LNCAP (cell line): ENCODE measurements at regions not wholly inside any gene's neighbourhood (a gene's known extent, or its start where the extent isn't known, plus 50 kb on each side); places are given as distances from the start of the nearest gene placed in this dataset.

Experiments
- TF ChIP-seq, protein P1 (sequence below): fragments of 450-650 bp; IDR thresholded peaks from 2 replicates; pipeline ENCODE4 v1.5.1; 2017; ENCODE audit warnings: mild to moderate bottlenecking

DNA sequence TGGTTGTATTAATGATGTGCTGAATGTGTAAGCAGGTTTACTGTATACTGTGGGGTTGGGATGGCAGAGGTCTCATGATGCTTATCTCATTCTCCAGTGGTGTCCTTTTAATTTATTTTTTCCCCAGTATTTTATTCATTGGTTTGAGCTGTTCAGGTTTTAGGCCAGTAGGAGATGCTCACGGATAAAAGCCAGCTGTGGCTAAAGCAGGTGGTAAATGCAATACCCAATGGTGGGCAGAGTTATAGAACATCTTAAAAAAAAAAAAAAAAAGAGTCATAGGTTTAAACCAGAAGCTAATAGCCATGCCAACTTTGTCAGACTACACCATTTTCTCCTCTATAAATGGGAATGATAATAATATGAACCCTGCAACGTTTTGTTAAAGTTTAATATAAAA lies 57.8 kb upstream of the NEUROD1 start:
- TF ChIP-seq, protein P1, sequence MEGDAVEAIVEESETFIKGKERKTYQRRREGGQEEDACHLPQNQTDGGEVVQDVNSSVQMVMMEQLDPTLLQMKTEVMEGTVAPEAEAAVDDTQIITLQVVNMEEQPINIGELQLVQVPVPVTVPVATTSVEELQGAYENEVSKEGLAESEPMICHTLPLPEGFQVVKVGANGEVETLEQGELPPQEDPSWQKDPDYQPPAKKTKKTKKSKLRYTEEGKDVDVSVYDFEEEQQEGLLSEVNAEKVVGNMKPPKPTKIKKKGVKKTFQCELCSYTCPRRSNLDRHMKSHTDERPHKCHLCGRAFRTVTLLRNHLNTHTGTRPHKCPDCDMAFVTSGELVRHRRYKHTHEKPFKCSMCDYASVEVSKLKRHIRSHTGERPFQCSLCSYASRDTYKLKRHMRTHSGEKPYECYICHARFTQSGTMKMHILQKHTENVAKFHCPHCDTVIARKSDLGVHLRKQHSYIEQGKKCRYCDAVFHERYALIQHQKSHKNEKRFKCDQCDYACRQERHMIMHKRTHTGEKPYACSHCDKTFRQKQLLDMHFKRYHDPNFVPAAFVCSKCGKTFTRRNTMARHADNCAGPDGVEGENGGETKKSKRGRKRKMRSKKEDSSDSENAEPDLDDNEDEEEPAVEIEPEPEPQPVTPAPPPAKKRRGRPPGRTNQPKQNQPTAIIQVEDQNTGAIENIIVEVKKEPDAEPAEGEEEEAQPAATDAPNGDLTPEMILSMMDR: no peak

DNA sequence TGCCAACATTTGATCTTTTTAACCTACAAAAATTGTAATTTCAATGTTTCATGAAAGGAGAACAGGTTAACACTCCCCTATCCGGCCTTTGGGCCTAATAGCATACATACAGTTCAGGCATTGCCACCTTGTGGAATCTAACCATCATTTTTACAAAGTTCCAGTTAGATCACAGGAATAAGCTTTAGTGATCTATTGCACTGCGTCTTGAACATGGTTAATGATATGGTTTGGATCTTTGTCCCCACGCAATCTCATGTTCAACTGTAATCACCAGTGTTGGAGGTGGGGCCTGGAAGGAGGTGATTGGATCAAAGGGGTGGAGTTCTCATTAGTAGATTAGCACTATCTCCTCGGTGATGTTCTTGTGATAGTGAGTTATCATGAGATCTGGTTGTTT lies 58.2 kb upstream of the NEUROD1 start:
- TF ChIP-seq, protein P1: no peak

DNA sequence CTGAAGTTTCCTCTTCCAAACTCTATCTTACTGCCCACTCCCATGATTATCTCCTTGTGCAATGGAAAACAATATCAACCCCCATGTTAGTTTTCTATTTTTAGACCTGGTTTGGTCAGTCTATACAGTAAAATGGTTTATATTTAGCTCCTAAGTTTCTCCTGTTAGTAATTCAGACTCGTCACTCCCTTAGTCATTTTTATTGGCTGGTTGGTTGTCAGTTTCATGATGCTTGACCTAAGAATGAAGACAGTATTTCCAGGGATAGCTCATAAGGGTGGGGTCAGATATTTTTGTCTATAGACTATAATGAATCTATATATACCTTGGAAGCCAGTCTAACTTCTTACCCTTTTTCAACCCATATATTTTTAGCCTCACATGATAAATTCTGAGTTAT lies 61.4 kb upstream of the NEUROD1 start:
- TF ChIP-seq, protein P1: no peak

DNA sequence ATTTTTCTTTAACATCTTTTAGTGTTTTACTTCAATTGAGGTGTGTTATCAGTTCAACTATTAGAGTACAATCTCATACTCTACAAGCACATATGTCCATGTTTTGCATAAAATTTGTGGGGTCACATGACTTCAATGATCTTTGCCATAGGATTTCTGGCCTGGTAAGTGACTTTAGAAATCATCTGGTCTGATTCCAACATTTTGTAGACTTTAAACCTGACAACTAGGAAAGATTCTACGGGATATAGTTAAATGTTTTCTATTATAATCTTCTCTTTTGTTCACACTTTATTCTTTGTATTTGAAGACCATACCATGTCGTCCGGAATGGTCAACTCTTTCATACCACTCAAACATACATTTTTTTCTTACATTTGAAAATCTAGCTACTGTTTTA lies 62.0 kb upstream of the NEUROD1 start:
- TF ChIP-seq, protein P1: no peak

DNA sequence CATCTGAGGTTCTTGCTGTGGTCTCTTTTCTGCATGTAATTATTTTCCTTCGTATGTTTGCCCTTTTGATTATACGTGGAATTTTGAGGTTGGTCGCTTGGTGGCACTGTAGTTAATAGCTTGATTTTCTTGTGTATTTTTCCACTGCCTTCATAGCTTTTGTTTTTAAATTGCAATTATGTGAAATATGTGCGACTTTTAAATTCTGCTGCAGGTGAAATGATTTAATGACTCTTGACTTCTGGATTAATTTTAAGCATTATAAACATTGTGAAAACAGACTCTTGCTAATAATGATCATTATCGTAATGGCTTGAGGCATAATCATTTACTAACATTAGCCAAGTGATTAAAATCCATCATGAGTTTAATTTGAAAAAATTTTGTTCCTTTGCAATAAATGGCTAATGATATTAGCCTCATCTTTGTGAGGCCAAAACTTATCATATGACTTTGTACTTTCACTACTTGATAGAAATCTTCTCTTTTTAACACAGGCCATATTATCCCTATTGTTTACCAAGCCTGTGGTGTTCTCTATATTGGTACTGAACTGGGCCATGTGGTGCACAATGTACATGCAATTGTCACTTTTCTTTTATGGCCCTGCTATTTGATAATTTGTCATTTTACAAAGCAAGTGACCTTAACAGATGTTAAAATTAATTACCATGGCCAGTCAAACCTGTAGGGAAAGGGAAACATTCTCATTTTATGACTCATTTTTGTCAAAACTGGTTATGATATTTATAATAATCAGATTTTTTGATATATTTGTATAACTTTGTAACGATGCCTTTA lies 62.8 kb upstream of the NEUROD1 start:
- TF ChIP-seq, protein P1: peak; percentile 59; the same call in 1 of the 2 replicates

DNA sequence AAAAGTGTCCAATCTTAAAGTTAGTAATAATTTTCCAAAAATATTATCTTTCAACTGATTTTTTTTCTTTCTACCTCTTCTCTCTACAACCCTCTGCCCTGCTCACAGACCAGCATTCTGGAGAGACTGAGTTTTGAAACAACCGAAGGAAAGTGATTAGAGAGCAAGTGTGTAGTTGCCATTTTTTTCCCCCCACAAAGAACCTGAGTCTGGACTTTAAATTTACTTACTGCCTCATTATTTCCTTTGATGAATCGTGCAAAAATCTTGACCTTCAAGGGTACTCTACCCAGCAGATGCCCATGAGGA lies 63.4 kb upstream of the NEUROD1 start:
- TF ChIP-seq, protein P1: no peak

DNA sequence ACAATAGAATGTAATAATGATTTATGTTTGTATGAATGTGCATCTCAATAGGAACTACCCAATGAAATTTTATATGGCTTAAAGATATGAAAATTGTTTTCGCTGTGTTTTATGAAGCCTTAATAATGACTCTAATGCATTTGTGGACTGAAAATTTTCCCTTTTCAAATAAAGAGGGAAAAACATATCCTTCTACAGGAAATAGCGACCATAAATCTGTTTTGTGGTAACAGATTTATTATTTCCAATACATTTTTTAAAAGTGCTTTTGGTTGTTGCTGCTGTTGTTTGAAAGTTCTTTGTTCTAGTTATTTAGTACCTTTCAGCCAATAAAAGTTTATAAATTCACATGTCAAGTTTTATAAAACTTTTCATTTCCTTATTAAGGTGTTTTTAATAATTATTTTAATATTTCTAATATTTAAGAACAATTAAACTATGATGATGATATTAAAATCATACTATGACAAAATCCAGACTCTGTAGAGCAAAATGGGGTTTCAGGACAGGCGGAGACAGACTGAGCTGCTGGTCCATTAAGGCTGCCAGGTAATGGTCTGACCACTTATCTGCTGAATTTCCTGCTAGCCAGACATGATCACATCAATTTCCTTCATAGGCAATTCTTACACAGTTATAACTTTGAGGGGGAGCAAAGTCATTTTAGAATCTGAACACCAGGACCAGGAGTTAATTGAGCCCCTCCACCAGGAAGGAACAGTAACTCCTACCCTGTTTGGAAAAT lies 65.7 kb upstream of the NEUROD1 start:
- TF ChIP-seq, protein P1: no peak
